Esophagus squamous epithelium (tissue), 4 donors: ENCODE measurements at regions not wholly inside any gene's neighbourhood (a gene's known extent, or its start where the extent isn't known, plus 50 kb on each side); places are given as distances from the start of the nearest gene placed in this dataset.

Experiments
- POLR2A ChIP-seq, 4 donors: fragments of 450-650 bp; IDR thresholded peaks; one replicate each; pipeline ENCODE4 v1.6.1; 2017; ENCODE audit warnings: antibody characterized with exemption in 4 of 4, mild to moderate bottlenecking in 4 of 4, moderate library complexity in 3 of 4
- TF ChIP-seq, protein P1 (sequence below), 6 experiments: fragments of 450-650 bp in 4 of 6; fragments of 200-600 bp in 2 of 6; sonication (generic) in 2 of 6; IDR thresholded peaks; one replicate each; pipeline ENCODE4 v1.5.1; 2016 to 2019; ENCODE audit warnings: antibody characterized with exemption in 6 of 6, mild to moderate bottlenecking in 4 of 6, moderate library complexity in 4 of 6

DNA sequence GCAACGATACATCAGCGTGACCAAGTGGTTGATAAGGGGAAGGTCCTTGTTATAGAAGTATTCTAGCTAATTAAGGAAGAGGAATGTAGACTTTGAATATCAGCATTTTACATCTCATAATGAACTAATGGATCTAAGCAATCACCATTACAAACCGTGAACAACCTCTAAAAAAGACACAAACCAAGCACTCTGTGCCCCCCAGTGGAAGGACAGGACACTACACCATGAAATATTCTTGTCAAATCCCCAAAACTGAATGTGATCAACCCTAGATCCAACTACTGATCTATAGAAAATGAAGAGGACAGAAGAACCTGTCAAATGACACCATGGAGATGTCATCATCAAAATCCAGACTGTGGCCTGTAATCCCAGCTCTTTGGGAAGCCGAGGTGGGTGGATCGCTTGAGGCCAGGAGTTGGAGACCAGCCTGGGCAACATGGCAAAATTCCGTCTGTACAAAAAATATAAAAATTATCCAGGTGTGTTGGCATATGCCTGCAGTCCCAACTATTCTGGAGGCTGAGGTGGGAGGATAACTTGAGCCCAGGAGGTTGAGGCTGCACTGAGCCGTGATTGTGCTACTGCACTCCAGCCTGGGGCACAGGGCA, 111.3 kb upstream of the CARD11 start:
- TF ChIP-seq, protein P1, sequence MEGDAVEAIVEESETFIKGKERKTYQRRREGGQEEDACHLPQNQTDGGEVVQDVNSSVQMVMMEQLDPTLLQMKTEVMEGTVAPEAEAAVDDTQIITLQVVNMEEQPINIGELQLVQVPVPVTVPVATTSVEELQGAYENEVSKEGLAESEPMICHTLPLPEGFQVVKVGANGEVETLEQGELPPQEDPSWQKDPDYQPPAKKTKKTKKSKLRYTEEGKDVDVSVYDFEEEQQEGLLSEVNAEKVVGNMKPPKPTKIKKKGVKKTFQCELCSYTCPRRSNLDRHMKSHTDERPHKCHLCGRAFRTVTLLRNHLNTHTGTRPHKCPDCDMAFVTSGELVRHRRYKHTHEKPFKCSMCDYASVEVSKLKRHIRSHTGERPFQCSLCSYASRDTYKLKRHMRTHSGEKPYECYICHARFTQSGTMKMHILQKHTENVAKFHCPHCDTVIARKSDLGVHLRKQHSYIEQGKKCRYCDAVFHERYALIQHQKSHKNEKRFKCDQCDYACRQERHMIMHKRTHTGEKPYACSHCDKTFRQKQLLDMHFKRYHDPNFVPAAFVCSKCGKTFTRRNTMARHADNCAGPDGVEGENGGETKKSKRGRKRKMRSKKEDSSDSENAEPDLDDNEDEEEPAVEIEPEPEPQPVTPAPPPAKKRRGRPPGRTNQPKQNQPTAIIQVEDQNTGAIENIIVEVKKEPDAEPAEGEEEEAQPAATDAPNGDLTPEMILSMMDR (IDR thresholded peaks at IDR 0.05) = peak; percentile 54 to 82 (median 68)
- TF ChIP-seq POLR2A (IDR thresholded peaks at IDR 0.05) = no peak
